ENCODE measurements at regions not wholly inside any gene's neighbourhood (a gene's known extent, or its start where the extent isn't known, plus 50 kb on each side); places are given as distances from the start of the nearest gene placed in this dataset.

DNA sequence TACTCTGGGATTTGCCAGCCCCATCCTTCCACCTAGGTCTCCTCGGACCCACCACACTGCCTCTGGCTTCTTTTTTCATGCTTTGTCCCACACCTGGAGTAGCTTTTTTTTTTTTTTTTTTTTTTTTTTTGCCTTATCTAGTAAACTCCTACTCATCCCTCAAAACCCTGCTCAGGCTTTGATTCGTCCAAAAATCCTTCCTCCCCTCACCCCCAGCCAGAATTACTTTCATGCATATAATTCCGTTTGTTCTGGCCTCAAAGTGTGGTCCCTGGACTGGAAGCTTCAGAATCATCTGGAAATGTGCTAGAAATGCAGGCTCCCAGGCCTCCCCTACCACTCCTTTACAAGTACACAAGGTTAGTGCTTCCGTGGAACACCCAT lies 320.1 kb downstream of the PTTG2 start:
- DNase-seq (ENCODE audit: low spot score), result no peak
- no peak overlapping the region for H2AFZ ChIP-seq (ENCODE audit: low read length)
- H3K79me2 ChIP-seq (ENCODE audit: insufficient read depth, low read depth, low read length), result no peaks in the 10 kb centered on the region
- no peak overlapping the region for H3K27ac ChIP-seq (ENCODE audit: low read depth, low read length, poor library complexity, severe bottlenecking)
- intact Hi-C loops (cut with micrococcal nuclease; ENCODE audit: unreplicated experiment), result no loop called here
- no TSS peak for BruUV-seq (replicated peaks)
- no peaks in the 10 kb centered on the region for H3K9me3 ChIP-seq (ENCODE audit: low read length)
- no peak overlapping the region for H3K4me2 ChIP-seq (ENCODE audit: low read length)
- no peaks in the 10 kb centered on the region for H3K36me3 ChIP-seq (ENCODE audit: insufficient read depth, low read length)
- ChIA-PET CTCF (ENCODE audit: unreplicated experiment) (no interaction called here), POLR2A (interaction anchor here (0.5 to 0.6 kb wide), 2 partner anchors 49 to 404 kb away, joined by 3 to 4 read pairs; no protein-coding TSS in a partner anchor)
- no peaks in the 10 kb centered on the region for H3K9me2 ChIP-seq (ENCODE audit: insufficient read depth, low read length)
- TF ChIP-seq, protein P1, sequence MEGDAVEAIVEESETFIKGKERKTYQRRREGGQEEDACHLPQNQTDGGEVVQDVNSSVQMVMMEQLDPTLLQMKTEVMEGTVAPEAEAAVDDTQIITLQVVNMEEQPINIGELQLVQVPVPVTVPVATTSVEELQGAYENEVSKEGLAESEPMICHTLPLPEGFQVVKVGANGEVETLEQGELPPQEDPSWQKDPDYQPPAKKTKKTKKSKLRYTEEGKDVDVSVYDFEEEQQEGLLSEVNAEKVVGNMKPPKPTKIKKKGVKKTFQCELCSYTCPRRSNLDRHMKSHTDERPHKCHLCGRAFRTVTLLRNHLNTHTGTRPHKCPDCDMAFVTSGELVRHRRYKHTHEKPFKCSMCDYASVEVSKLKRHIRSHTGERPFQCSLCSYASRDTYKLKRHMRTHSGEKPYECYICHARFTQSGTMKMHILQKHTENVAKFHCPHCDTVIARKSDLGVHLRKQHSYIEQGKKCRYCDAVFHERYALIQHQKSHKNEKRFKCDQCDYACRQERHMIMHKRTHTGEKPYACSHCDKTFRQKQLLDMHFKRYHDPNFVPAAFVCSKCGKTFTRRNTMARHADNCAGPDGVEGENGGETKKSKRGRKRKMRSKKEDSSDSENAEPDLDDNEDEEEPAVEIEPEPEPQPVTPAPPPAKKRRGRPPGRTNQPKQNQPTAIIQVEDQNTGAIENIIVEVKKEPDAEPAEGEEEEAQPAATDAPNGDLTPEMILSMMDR (conservative IDR thresholded peaks at IDR 0.05; ENCODE audit: low read length), result no peak
- TF ChIP-seq EZH2phosphoT487 (IDR thresholded peaks at IDR 0.05; ENCODE audit: borderline replicate concordance, low read depth, low read length), result no peak
- no peaks in the 10 kb centered on the region for H4K20me1 ChIP-seq (ENCODE audit: insufficient read depth, low read length)
- H3K4me3 ChIP-seq (ENCODE audit: low read depth, low read length, poor library complexity, severe bottlenecking), result no peak overlapping the region
- no peaks in the 10 kb centered on the region for H3K4me1 ChIP-seq (ENCODE audit: insufficient read depth, low read length, poor library complexity, severe bottlenecking)

DNA sequence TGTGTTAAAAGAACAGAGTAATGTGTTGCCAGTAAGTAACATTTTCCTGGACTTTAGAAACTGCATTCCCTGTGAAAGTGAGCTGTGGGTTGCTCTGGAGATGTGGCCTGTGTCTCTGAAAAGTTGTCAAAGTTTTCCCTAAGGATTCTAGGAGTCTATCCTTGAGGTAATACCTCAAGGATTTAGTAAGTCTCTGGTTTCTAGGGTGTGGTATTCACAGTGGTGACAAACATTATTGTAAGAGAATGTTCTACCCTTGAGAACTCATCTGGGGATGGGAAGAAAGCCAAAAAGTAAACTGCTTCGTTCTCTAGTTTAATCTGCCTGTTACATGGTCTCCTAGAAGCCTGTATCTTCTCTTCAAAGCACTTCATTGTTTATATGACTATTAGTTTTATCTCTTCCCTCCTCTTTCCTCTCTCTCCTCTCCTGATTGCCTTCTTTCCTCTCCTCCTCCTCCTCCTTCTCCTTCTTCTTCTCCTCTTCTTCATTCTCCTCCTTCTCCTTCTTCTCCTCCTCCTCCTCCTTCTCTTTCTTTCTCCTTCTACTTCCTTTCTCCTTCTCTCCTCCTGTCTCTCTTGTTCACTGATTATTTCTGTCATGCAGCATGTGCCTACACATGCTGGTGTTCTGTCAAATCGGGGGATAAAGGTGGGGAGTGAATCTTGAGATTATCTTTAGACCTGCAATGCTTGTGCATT lies 321.3 kb downstream of the PTTG2 start:
- Histone ChIP-seq H3K9me3 (ENCODE audit: low read length) (no peaks in the 10 kb centered on the region), H3K9me2 (ENCODE audit: insufficient read depth, low read length) (no peaks in the 10 kb centered on the region), H3K36me3 (ENCODE audit: insufficient read depth, low read length) (no peaks in the 10 kb centered on the region), H3K4me1 (ENCODE audit: insufficient read depth, low read length, poor library complexity, severe bottlenecking) (no peaks in the 10 kb centered on the region), H3K27ac (ENCODE audit: low read depth, low read length, poor library complexity, severe bottlenecking) (no peak overlapping the region), H3K4me3 (ENCODE audit: low read depth, low read length, poor library complexity, severe bottlenecking) (no peak overlapping the region), H4K20me1 (ENCODE audit: insufficient read depth, low read length) (no peaks in the 10 kb centered on the region), H2AFZ (ENCODE audit: low read length) (no peak overlapping the region), H3K79me2 (ENCODE audit: insufficient read depth, low read depth, low read length) (no peaks in the 10 kb centered on the region), H3K4me2 (ENCODE audit: low read length) (no peak overlapping the region)
- intact Hi-C loops (cut with micrococcal nuclease; ENCODE audit: unreplicated experiment), result no loop called here
- DNase-seq (ENCODE audit: low spot score), result no peak
- BruUV-seq (replicated peaks), result no TSS peak
- ChIA-PET POLR2A (interaction anchor here (1.0 kb wide), 1 partner anchor 8 kb away, joined by 3 read pairs; no protein-coding TSS in a partner anchor), CTCF (ENCODE audit: unreplicated experiment) (no interaction called here)
- TF ChIP-seq, protein P1 (conservative IDR thresholded peaks at IDR 0.05; ENCODE audit: low read length), result no peak
- TF ChIP-seq EZH2phosphoT487 (IDR thresholded peaks at IDR 0.05; ENCODE audit: borderline replicate concordance, low read depth, low read length), result no peak

DNA sequence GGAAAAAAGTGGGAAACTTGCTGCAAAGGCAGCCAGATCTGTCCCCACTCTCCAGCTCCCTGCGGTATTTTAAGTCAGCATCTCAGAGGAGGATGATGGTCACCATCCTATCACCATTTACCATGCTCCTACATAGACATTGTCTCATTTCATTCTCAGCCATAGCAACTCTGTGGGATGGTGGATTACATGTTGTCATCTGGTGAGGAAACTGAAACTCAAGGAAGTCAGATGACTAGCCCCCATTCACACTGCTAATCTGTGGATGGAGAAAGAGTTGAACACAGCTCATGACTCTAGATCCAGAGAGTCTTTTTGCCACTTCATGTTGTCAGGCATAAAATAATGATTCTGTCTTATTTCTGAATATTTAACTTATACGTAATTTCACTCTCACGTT lies 323.5 kb downstream of the PTTG2 start:
- CTCF ChIA-PET (ENCODE audit: unreplicated experiment), result no interaction called here
- no TSS peak for BruUV-seq (replicated peaks)

More for the DNA sequence above, 323.5 kb downstream of the PTTG2 start:
- intact Hi-C loops (cut with micrococcal nuclease; ENCODE audit: unreplicated experiment), result no loop called here
- POLR2A ChIA-PET, result no interaction called here
- Histone ChIP-seq H3K36me3 (ENCODE audit: insufficient read depth, low read length) (no peaks in the 10 kb centered on the region), H3K79me2 (ENCODE audit: insufficient read depth, low read depth, low read length) (no peaks in the 10 kb centered on the region), H3K4me3 (ENCODE audit: low read depth, low read length, poor library complexity, severe bottlenecking) (no peak overlapping the region), H3K4me2 (ENCODE audit: low read length) (no peak overlapping the region), H4K20me1 (ENCODE audit: insufficient read depth, low read length) (no peaks in the 10 kb centered on the region), H3K9me2 (ENCODE audit: insufficient read depth, low read length) (no peaks in the 10 kb centered on the region), H3K9me3 (ENCODE audit: low read length) (no peaks in the 10 kb centered on the region), H3K4me1 (ENCODE audit: insufficient read depth, low read length, poor library complexity, severe bottlenecking) (no peaks in the 10 kb centered on the region), H2AFZ (ENCODE audit: low read length) (no peak overlapping the region), H3K27ac (ENCODE audit: low read depth, low read length, poor library complexity, severe bottlenecking) (no peak overlapping the region)
- no peak for DNase-seq (ENCODE audit: low spot score)
- no peak for TF ChIP-seq EZH2phosphoT487 (IDR thresholded peaks at IDR 0.05; ENCODE audit: borderline replicate concordance, low read depth, low read length)
- TF ChIP-seq, protein P1 (conservative IDR thresholded peaks at IDR 0.05; ENCODE audit: low read length), result no peak

Measured in OCI-LY7 (cell line).